T-cell (primary cell): ENCODE measurements at regions not wholly inside any gene's neighbourhood (a gene's known extent, or its start where the extent isn't known, plus 50 kb on each side); places are given as distances from the start of the nearest gene placed in this dataset.

ENCODE experiments used
- ATAC-seq, 4 experiments: fragments of 200-7000 bp in 3 of 4; fragments of 150-1000 bp in 1 of 4; cut with Tn5 transposase; replicated peaks in 1 of 4; 1 replicate in 3 of 4; 2 replicates in 1 of 4; pipeline ENCODE4 v1.10.0; 2021; ENCODE audit warnings: moderate library complexity in 3 of 4, mild to moderate bottlenecking in 2 of 4, moderate number of reproducible peaks in 1 of 4
- CTCF ChIA-PET, 2 donors: fragments of 300-600 bp; sonication (Branson Sonifier 250); formaldehyde crosslinking; loops; one replicate each; lab custom pipeline; 2022; ENCODE audit warnings: antibody characterized with exemption in 2 of 2; lab: Charles Lee
- POLR2A ChIA-PET, 2 donors: fragments of 300-600 bp; sonication (Branson Sonifier 250); formaldehyde crosslinking; loops; one replicate each; lab custom pipeline; 2022; ENCODE audit warnings: antibody characterized with exemption in 2 of 2; lab: Charles Lee
- DNase-seq, 35 experiments: peaks; one replicate each; pipeline versions ENCODE4 v3.0.0 to v3.0.0-alpha.2; 2013 to 2023
- H3K27ac ChIP-seq: one replicate; pipeline ENCODE4 v1.5.1; 2013; ENCODE audit warnings: low read length
- H3K27me3 ChIP-seq, 2 experiments: replicated peaks in 1 of 2; 1 replicate in 1 of 2; 2 replicates in 1 of 2; pipeline versions ENCODE4 v1.6.1 to v1.7.0; 2013; ENCODE audit warnings: low read length in 1 of 2, mixed read lengths in 1 of 2; ENCODE audit not compliant: control insufficient read depth in 2 of 2, insufficient read depth in 2 of 2; ENCODE audit errors: extremely low read depth in 1 of 2
- H3K36me3 ChIP-seq, 2 donors: 1 replicate in 1 of 2; 2 replicates in 1 of 2; pipeline versions ENCODE4 v1.6.1 to v1.7.0; 2013; ENCODE audit warnings: low read length in 1 of 2; ENCODE audit not compliant: control insufficient read depth in 2 of 2, insufficient read depth in 1 of 2; ENCODE audit errors: extremely low read depth in 1 of 2
- H3K4me1 ChIP-seq, 2 experiments: 1 replicate in 1 of 2; 2 replicates in 1 of 2; pipeline versions ENCODE4 v1.6.1 to v1.7.0; 2013; ENCODE audit warnings: low read length in 2 of 2, mixed read lengths in 1 of 2; ENCODE audit not compliant: insufficient read depth in 2 of 2, control insufficient read depth in 1 of 2; ENCODE audit errors: extremely low read depth in 1 of 2
- H3K4me3 ChIP-seq, 2 donors: 1 replicate in 1 of 2; 2 replicates in 1 of 2; pipeline versions ENCODE4 v1.5.1 to v1.7.0; 2013; ENCODE audit warnings: mild to moderate bottlenecking in 2 of 2, low read length in 1 of 2, moderate library complexity in 1 of 2; ENCODE audit not compliant: control insufficient read depth in 1 of 2; ENCODE audit errors: extremely low read depth in 1 of 2
- H3K9me3 ChIP-seq: 2 replicates; pipeline ENCODE4 v1.7.0; 2013
- H3K27ac Mint-ChIP-seq, 2 donors: one replicate each; pipeline ENCODE4 v1.8.0; 2020 to 2021; ENCODE audit warnings: mild to moderate bottlenecking in 2 of 2, mixed read lengths in 2 of 2
- H3K27me3 Mint-ChIP-seq, 2 donors: one replicate each; pipeline ENCODE4 v1.8.0; 2021 to 2022; ENCODE audit warnings: mixed read lengths in 2 of 2
- H3K36me3 Mint-ChIP-seq: one replicate; pipeline ENCODE4 v1.8.0; 2021; ENCODE audit warnings: mixed read lengths
- H3K4me1 Mint-ChIP-seq, 3 donors: one replicate each; pipeline ENCODE4 v1.8.0; 2020 to 2022; ENCODE audit warnings: mixed read lengths in 3 of 3, mild to moderate bottlenecking in 1 of 3
- H3K4me3 Mint-ChIP-seq, 3 donors: one replicate each; pipeline ENCODE4 v1.8.0; 2020 to 2022; ENCODE audit warnings: mild to moderate bottlenecking in 3 of 3, mixed read lengths in 3 of 3, moderate library complexity in 3 of 3
- H3K9me3 Mint-ChIP-seq, 3 donors: one replicate each; pipeline ENCODE4 v1.8.0; 2020 to 2022; ENCODE audit warnings: mixed read lengths in 3 of 3
- WGBS: methylation state at CpG from one replicate; pipeline ENCODE4 v1.1.5; 2013; ENCODE audit warnings: missing lambda C conversion rate; ENCODE audit not compliant: insufficient coverage; 5-methylcytosine and 5-hydroxymethylcytosine counted together

DNA sequence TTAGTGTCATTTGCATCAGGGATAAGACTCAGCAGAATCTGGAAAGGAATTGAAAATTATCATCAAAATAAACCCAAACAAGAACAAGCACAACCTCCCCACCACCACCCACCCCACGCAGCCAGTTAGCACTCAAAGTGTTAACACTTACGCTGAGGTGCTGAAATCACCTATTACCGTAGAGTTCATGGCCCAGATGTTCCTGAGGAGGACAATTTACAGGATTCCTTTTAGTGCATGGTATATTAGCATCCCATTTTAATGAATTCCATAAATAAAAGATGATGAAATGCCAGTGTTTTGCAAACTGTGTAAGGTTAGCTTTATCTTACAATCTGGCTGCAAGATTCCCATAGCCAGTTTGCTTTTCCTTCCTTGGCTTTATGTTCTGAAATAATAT lies 359.3 kb upstream of the SOX11 start:
- no peak for DNase-seq
- Mint-ChIP-seq H3K4me1 (no peaks in the 10 kb centered on the region), H3K27ac (no peak overlapping the region), H3K27me3 (no peaks in the 10 kb centered on the region), H3K9me3 (peaks cover 3 to 13% (median 12%) of the 10 kb centered on the region in 3 donors), H3K36me3 (no peaks in the 10 kb centered on the region), H3K4me3 (no peak overlapping the region)
- Histone ChIP-seq H3K4me3 (no peak overlapping the region), H3K27ac (no peak overlapping the region), H3K9me3 (no peaks in the 10 kb centered on the region), H3K4me1 (no peaks in the 10 kb centered on the region), H3K27me3 (no peaks in the 10 kb centered on the region), H3K36me3 (no peaks in the 10 kb centered on the region)
- CTCF ChIA-PET = no interaction called here
- ATAC-seq = no peak
- WGBS = 70% methylated on average over 2 of the region's 3 CpGs
- POLR2A ChIA-PET = interaction anchor here in 1 of 2 donors (0.6 kb wide), 1 partner anchor 1215 kb away, joined by 3 read pairs; no protein-coding TSS in a partner anchor

DNA sequence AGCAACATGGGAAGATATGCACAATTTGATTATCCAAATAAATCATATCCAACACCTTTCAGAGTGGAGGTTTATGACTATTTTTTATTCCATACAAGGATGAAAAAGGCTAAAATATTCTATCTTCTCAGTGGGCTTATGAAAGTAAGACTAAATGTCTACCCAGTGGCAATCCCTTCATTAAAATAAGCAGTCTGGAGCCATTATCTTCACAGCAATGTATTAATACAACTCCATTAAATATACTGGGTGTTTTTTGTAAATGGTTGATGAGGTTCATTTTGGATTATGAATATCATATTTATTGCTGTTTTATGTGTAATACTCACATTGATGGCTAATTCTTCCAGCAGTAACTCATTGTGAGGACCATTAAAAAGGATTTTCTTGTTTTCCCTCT lies 352.7 kb upstream of the SOX11 start:
- Histone ChIP-seq H3K4me1 (no peaks in the 10 kb centered on the region), H3K27ac (no peak overlapping the region), H3K4me3 (no peak overlapping the region), H3K36me3 (no peaks in the 10 kb centered on the region), H3K9me3 (no peaks in the 10 kb centered on the region), H3K27me3 (no peaks in the 10 kb centered on the region)
- peaks cover 0 to 19% (median 10%) of the 10 kb centered on the region in 3 donors for H3K9me3 Mint-ChIP-seq
- H3K27ac Mint-ChIP-seq = no peak overlapping the region
- no peaks in the 10 kb centered on the region for H3K27me3 Mint-ChIP-seq
- DNase-seq = no peak
- ATAC-seq = no peak
- CTCF ChIA-PET = no interaction called here
- no peaks in the 10 kb centered on the region for H3K4me1 Mint-ChIP-seq
- POLR2A ChIA-PET = no interaction called here
- H3K36me3 Mint-ChIP-seq = no peaks in the 10 kb centered on the region
- no peak overlapping the region for H3K4me3 Mint-ChIP-seq

DNA sequence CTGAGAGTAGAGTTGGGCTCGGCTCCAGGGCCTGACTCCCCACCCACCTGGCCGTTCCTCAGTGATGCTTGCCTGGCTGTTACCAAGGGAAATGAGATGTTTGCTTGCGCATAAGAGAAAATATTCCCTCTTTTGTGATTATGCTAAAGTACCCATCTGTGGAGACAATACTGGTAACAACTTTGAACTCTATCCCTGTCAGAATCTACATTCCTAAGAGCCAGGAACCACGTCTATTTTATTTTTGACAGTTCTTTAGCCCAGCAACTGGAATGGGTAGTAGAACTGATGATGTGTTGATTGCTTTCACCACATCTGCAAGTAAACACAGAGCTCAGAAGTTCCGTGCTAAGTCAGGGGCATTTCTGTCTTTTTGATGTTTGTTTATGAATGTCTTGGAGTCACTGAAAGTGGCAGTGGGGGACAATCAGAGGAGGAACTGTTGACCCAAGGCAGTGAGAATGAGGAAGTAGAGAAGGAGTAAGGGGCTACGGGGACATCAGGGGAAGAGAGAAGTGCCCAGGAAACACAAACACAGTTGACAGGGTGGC lies 348.3 kb upstream of the SOX11 start:
- Mint-ChIP-seq H3K36me3 (no peaks in the 10 kb centered on the region), H3K4me1 (no peaks in the 10 kb centered on the region), H3K9me3 (peaks cover 0 to 12% (median 3%) of the 10 kb centered on the region in 3 donors), H3K27me3 (no peaks in the 10 kb centered on the region), H3K4me3 (no peak overlapping the region), H3K27ac (no peak overlapping the region)
- ChIA-PET POLR2A (no interaction called here), CTCF (no interaction called here)
- Histone ChIP-seq H3K27ac (no peak overlapping the region), H3K9me3 (no peaks in the 10 kb centered on the region), H3K4me3 (no peak overlapping the region), H3K36me3 (no peaks in the 10 kb centered on the region), H3K27me3 (no peaks in the 10 kb centered on the region), H3K4me1 (no peaks in the 10 kb centered on the region)
- 0% methylated on average over 1 of the region's 6 CpGs for WGBS
- DNase-seq = no peak
- ATAC-seq = no peak

DNA sequence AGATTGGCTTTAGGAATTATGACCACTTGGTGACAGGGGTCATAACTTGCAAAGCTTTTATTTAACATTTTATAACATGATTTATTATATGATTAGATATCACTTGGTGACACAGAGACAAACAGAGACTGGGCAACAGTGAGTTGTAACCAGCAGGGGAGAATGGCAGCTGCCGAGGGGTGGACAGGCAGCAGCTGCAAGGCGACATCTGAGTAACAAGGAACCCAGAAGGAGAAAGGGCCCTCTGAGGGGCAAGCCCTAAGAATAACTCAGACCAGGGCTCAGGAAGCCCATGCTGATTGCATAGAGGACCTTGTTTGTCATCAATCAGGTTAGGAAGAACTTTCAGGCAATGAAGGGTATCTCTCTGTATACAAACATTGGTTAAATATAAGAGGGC lies 339.9 kb upstream of the SOX11 start:
- Histone ChIP-seq H3K27ac (no peak overlapping the region), H3K4me3 (no peak overlapping the region), H3K27me3 (no peaks in the 10 kb centered on the region), H3K36me3 (no peaks in the 10 kb centered on the region), H3K9me3 (no peaks in the 10 kb centered on the region), H3K4me1 (no peaks in the 10 kb centered on the region)
- WGBS = 89% methylated on average over 2 of the region's 2 CpGs
- ATAC-seq (no peak), DNase-seq (no peak)
- Mint-ChIP-seq H3K27ac (no peak overlapping the region), H3K36me3 (no peaks in the 10 kb centered on the region), H3K4me1 (no peaks in the 10 kb centered on the region), H3K27me3 (no peaks in the 10 kb centered on the region), H3K4me3 (no peak overlapping the region), H3K9me3 (peaks cover 2 to 15% (median 13%) of the 10 kb centered on the region in 3 donors)
- POLR2A ChIA-PET = no interaction called here
- CTCF ChIA-PET = no interaction called here

DNA sequence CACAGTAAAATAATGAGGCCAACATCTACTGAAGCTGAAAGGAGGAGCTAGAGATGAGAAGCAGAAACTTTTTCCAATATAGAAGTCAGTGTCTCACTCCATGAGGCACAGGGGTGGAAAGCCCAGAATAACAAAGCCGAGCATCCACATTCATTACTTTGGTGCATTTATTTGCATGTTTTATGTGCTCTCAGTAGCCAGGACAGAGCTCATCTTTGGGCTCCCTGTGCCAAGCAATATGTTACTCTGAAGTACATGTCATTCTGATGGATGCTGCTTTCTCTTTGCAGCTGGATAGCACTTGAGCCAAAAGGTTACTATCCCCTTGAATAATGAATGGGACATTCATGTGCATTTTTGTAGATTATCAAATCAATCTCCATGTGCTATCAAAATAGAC lies 338.6 kb upstream of the SOX11 start:
- no peaks in the 10 kb centered on the region for H3K9me3 ChIP-seq
- no peak for ATAC-seq
- H3K4me1 Mint-ChIP-seq = no peaks in the 10 kb centered on the region

DNA sequence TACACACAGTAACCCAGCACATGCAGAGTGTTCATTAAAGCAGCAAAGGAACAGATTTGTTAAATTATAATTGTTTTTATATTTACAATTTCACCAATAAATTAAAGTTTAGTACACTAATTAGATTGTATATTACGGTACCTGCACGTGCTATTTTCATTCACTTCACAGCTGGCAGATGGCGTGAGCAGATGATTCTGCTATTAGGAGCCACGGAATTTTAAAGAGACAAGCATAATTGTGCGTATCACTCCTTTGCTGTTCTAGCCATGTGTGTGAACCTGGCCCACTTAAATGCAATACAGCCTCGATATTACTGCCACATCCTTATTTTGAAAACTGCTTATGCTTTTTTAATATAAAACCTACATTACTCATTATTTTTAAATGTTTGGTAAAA lies 332.8 kb upstream of the SOX11 start:
- H3K4me3 Mint-ChIP-seq = no peak overlapping the region
- H3K27me3 Mint-ChIP-seq = no peaks in the 10 kb centered on the region
- DNase-seq (no peak), ATAC-seq (no peak)
- ChIA-PET CTCF (no interaction called here), POLR2A (no interaction called here)
- no peaks in the 10 kb centered on the region for H3K4me1 Mint-ChIP-seq
- Histone ChIP-seq H3K4me3 (no peak overlapping the region), H3K36me3 (no peaks in the 10 kb centered on the region), H3K4me1 (no peaks in the 10 kb centered on the region), H3K9me3 (no peaks in the 10 kb centered on the region), H3K27me3 (no peaks in the 10 kb centered on the region), H3K27ac (no peak overlapping the region)
- H3K9me3 Mint-ChIP-seq = peaks cover 6 to 9% (median 8%) of the 10 kb centered on the region in 3 donors
- H3K27ac Mint-ChIP-seq = no peak overlapping the region
- H3K36me3 Mint-ChIP-seq = no peaks in the 10 kb centered on the region
- 100% methylated on average over 1 of the region's 6 CpGs for WGBS

More for the DNA sequence above, 338.6 kb upstream of the SOX11 start:
- no peak overlapping the region for H3K27ac ChIP-seq
- ChIA-PET POLR2A (no interaction called here), CTCF (no interaction called here)
- no peaks in the 10 kb centered on the region for H3K4me1 ChIP-seq
- Mint-ChIP-seq H3K9me3 (peaks cover 2 to 12% (median 11%) of the 10 kb centered on the region in 3 donors), H3K36me3 (no peaks in the 10 kb centered on the region), H3K27me3 (no peaks in the 10 kb centered on the region), H3K27ac (no peak overlapping the region), H3K4me3 (no peak overlapping the region)
- WGBS = no CpG with 5 or more reads among the region's 1 CpG
- H3K27me3 ChIP-seq = no peaks in the 10 kb centered on the region
- no peaks in the 10 kb centered on the region for H3K36me3 ChIP-seq
- H3K4me3 ChIP-seq = no peak overlapping the region
- DNase-seq = no peak

DNA sequence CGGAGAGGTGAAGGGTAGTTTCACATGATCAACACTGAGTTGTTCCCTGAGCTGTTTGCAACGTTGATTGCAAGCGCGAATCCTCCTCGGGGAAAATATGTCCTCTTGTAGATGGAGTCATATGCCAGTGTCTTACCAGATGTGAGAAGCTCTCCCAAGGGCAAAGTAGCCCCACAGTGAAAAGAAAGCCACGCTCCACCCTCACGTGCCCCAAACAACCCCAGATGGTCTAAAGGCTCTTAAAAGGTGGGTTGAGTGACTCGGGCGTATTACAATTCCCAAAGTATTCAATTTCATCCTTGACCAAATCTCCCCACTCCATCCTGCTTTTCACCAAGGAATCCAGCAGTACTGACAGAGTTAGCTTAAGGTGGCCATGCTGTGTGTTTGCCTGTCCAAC lies 332.1 kb upstream of the SOX11 start:
- DNase-seq (no peak), ATAC-seq (no peak)
- POLR2A ChIA-PET = no interaction called here

More for the DNA sequence above, 332.1 kb upstream of the SOX11 start:
- WGBS = 84% methylated on average over 4 of the region's 9 CpGs
- no peaks in the 10 kb centered on the region for H3K36me3 Mint-ChIP-seq
- H3K27me3 Mint-ChIP-seq = no peaks in the 10 kb centered on the region
- Histone ChIP-seq H3K4me3 (no peak overlapping the region), H3K9me3 (no peaks in the 10 kb centered on the region), H3K4me1 (no peaks in the 10 kb centered on the region), H3K36me3 (no peaks in the 10 kb centered on the region), H3K27me3 (no peaks in the 10 kb centered on the region), H3K27ac (no peak overlapping the region)
- peaks cover 5 to 8% (median 6%) of the 10 kb centered on the region in 3 donors for H3K9me3 Mint-ChIP-seq
- CTCF ChIA-PET = no interaction called here
- H3K27ac Mint-ChIP-seq = no peak overlapping the region
- H3K4me1 Mint-ChIP-seq = no peaks in the 10 kb centered on the region
- H3K4me3 Mint-ChIP-seq = no peak overlapping the region
